HUES48 (cell line): ENCODE measurements at regions not wholly inside any gene's neighbourhood (a gene's known extent, or its start where the extent isn't known, plus 50 kb on each side); places are given as distances from the start of the nearest gene placed in this dataset.

Source experiments
- H3K27ac ChIP-seq: one replicate; pipeline ENCODE4 v1.7.0; 2013; ENCODE audit warnings: low read depth, low read length, inconsistent platforms
- H3K27me3 ChIP-seq: 2 replicates; pipeline ENCODE4 v1.6.1; 2013; ENCODE audit warnings: mild to moderate bottlenecking, low read length; ENCODE audit not compliant: control insufficient read depth, insufficient read depth
- H3K36me3 ChIP-seq: 2 replicates; pipeline ENCODE4 v1.6.1; 2013; ENCODE audit warnings: low read length; ENCODE audit not compliant: control insufficient read depth, insufficient read depth
- H3K4me1 ChIP-seq: 2 replicates; pipeline ENCODE4 v1.6.1; 2013; ENCODE audit warnings: mild to moderate bottlenecking, low read length; ENCODE audit not compliant: control insufficient read depth, insufficient read depth
- H3K4me3 ChIP-seq: 2 replicates; pipeline ENCODE4 v1.5.1; 2013; ENCODE audit warnings: mild to moderate bottlenecking, low read depth, low read length
- H3K9ac ChIP-seq: 2 replicates; pipeline ENCODE4 v1.6.1; 2013; ENCODE audit warnings: mild to moderate bottlenecking, low read depth, low read length, moderate library complexity
- H3K9me3 ChIP-seq: 2 replicates; pipeline ENCODE4 v1.6.1; 2013; ENCODE audit warnings: low read length; ENCODE audit not compliant: control insufficient read depth, insufficient read depth

DNA sequence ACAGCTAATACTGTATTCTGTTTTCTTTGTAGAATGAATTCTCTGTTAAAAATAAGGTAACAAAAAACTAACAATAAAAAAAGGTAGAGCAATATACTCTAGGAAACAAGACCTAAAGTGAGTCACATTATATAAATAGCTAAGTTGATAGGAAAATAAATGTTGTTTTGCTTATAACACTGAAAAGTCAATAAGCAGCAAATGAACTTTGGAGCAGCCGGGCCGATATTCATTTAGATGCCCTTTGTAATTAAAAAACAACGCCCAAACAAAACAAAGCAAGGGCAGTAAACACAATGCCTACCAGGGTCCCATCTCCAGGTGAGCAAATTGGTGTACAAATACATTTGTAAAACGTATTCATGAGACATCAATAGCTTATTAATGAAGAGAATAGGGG is 227.6 kb upstream of the FOXN3 start:
- Histone ChIP-seq H3K27ac (no peak overlapping the region), H3K9ac (no peak overlapping the region), H3K27me3 (no peaks in the 10 kb centered on the region), H3K36me3 (no peaks in the 10 kb centered on the region), H3K9me3 (no peaks in the 10 kb centered on the region), H3K4me1 (0 out of 2 replicates have a peak, but pooled peaks cover 5% of the 10 kb centered on the region), H3K4me3 (no peak overlapping the region)

- Histone ChIP-seq H3K4me3 (no peak overlapping the region), H3K27me3 (no peaks in the 10 kb centered on the region), H3K27ac (no peak overlapping the region), H3K9ac (no peak overlapping the region), H3K4me1 (peaks cover 8% of the 10 kb centered on the region), H3K36me3 (no peaks in the 10 kb centered on the region), H3K9me3 (no peaks in the 10 kb centered on the region)
These were observed 224.6 kb upstream of the FOXN3 start for GRCh38 chr14:89641495-89642175.

DNA sequence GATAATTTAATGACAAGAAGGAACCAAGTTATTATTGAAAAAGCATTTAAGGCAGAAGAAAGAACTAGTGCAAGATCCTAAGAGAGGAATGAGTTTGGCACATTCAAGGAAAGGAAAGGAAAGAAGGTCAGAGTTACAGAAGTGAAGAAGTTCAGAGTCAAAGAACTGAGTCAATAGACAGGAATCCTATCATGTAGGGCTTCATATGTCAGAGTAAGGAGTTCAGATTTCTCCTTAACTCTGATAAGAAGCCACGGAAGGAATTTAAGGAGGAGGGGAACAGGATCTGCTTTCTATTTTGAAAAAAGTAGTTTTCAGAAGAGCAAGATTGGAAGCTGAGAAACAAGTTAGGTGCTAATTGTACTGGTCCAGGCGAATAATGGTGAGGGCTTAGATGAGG is 223.1 kb upstream of the FOXN3 start:
- no peak overlapping the region for H3K4me3 ChIP-seq
- no peaks in the 10 kb centered on the region for H3K36me3 ChIP-seq
- no peak overlapping the region for H3K27ac ChIP-seq
- peaks cover 8% of the 10 kb centered on the region for H3K4me1 ChIP-seq
- no peaks in the 10 kb centered on the region for H3K27me3 ChIP-seq
- no peak overlapping the region for H3K9ac ChIP-seq
- no peaks in the 10 kb centered on the region for H3K9me3 ChIP-seq

GRCh38 chr14:89639687-89640086 is 222.7 kb upstream of the FOXN3 start:
- Histone ChIP-seq H3K9ac (no peak overlapping the region), H3K4me3 (no peak overlapping the region), H3K27me3 (no peaks in the 10 kb centered on the region), H3K36me3 (no peaks in the 10 kb centered on the region), H3K27ac (no peak overlapping the region), H3K4me1 (peaks cover 8% of the 10 kb centered on the region), H3K9me3 (no peaks in the 10 kb centered on the region)

- Histone ChIP-seq H3K9ac (no peak overlapping the region), H3K4me1 (peaks cover 4% of the 10 kb centered on the region), H3K36me3 (no peaks in the 10 kb centered on the region), H3K9me3 (no peaks in the 10 kb centered on the region), H3K4me3 (no peak overlapping the region), H3K27me3 (no peaks in the 10 kb centered on the region), H3K27ac (no peak overlapping the region)
These were observed 221.9 kb upstream of the FOXN3 start for GRCh38 chr14:89638891-89639290.

- Histone ChIP-seq H3K27ac (no peak overlapping the region), H3K9me3 (no peaks in the 10 kb centered on the region), H3K4me3 (no peak overlapping the region), H3K4me1 (peaks cover 4% of the 10 kb centered on the region), H3K27me3 (no peaks in the 10 kb centered on the region), H3K36me3 (no peaks in the 10 kb centered on the region), H3K9ac (no peak overlapping the region)
These were observed 220.5 kb upstream of the FOXN3 start for GRCh38 chr14:89637581-89637980.

DNA sequence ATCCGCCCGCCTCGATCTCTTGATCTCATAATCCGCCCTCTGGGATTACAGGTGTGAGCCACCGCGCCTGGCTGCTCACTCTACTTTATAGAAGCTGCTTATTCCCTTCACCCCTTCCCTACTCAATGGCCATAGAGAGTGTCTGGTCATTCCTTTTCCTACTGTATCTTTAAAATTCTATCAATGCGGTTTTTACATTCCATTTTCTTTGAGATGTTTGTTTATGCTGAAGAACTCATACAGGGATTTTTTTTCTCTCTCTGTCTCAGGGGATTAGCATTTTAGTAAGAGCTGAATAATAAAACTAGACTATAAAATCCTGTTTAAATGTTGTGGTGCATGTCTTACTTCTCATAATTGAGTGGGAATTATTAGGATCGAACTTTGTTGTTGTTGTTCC is 218.6 kb upstream of the FOXN3 start:
- H3K4me3 ChIP-seq = no peak overlapping the region
- no peaks in the 10 kb centered on the region for H3K9me3 ChIP-seq
- peaks cover 9% of the 10 kb centered on the region for H3K4me1 ChIP-seq
- H3K9ac ChIP-seq = no peak overlapping the region
- H3K27me3 ChIP-seq = no peaks in the 10 kb centered on the region
- H3K36me3 ChIP-seq = no peaks in the 10 kb centered on the region
- no peak overlapping the region for H3K27ac ChIP-seq

DNA sequence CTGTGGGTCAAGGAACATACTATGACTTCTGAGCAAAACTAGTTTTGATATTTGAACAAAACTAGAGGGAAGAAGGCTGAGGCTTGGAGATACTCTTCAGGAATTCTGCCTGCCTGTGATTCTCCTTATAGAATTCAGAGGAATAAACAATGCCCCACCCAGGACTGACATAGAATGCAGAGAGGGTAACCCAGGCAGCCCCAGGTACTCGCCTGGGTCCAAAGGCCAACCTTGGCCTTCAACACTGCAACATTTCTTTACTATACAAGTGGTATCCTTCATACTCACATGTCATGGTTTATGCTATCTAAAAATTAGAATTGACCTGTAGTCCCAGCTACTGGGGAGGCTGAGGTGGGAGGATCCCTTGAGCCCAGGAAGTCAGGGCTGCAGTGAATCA is 217.0 kb upstream of the FOXN3 start:
- Histone ChIP-seq H3K9me3 (no peaks in the 10 kb centered on the region), H3K27ac (no peak overlapping the region), H3K9ac (no peak overlapping the region), H3K27me3 (no peaks in the 10 kb centered on the region), H3K36me3 (no peaks in the 10 kb centered on the region), H3K4me1 (peaks cover 18% of the 10 kb centered on the region), H3K4me3 (no peak overlapping the region)

- no peak overlapping the region for H3K9ac ChIP-seq
- H3K4me3 ChIP-seq = no peak overlapping the region
- no peaks in the 10 kb centered on the region for H3K27me3 ChIP-seq
- H3K27ac ChIP-seq = no peak overlapping the region
- H3K4me1 ChIP-seq = peaks cover 18% of the 10 kb centered on the region
- H3K9me3 ChIP-seq = no peaks in the 10 kb centered on the region
- H3K36me3 ChIP-seq = no peaks in the 10 kb centered on the region
These were observed 213.2 kb upstream of the FOXN3 start for GRCh38 chr14:89630101-89630829.

DNA sequence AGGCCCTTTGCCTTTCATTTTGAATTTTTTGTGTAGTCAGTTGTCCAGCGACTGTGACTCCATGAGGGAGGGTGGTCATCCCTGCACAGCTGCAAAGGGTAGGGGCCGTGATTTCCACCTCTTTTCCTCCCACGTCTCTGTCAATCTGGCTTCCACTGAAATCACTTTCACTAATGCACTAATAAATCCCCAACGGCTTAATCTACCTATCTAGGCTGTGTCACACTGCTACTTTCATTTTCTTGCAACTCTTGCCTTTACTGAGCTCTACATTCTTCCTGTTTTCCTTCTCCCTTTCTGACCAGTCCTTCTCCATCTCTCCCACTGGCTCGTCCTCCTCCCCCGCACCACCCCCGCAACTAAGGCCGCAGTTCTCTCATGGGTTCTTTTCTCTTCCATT is 212.3 kb upstream of the FOXN3 start:
- Histone ChIP-seq H3K9ac (no peak overlapping the region), H3K4me1 (peaks cover 18% of the 10 kb centered on the region), H3K4me3 (no peak overlapping the region), H3K9me3 (no peaks in the 10 kb centered on the region), H3K27me3 (no peaks in the 10 kb centered on the region), H3K27ac (no peak overlapping the region), H3K36me3 (no peaks in the 10 kb centered on the region)

GRCh38 chr14:89628521-89628920 is 211.5 kb upstream of the FOXN3 start:
- H3K9ac ChIP-seq = no peak overlapping the region
- H3K36me3 ChIP-seq = no peaks in the 10 kb centered on the region
- no peaks in the 10 kb centered on the region for H3K27me3 ChIP-seq
- H3K27ac ChIP-seq = no peak overlapping the region
- peaks cover 18% of the 10 kb centered on the region for H3K4me1 ChIP-seq
- H3K9me3 ChIP-seq = no peaks in the 10 kb centered on the region
- H3K4me3 ChIP-seq = no peak overlapping the region
